HG02970 (cell line): ENCODE measurements at regions not wholly inside any gene's neighbourhood (a gene's known extent, or its start where the extent isn't known, plus 50 kb on each side); places are given as distances from the start of the nearest gene placed in this dataset.

Source experiments
- ATAC-seq: cut with Tn5 transposase; IDR thresholded peaks from one replicate; pipeline ENCODE4 v1.9.1; 2021; ENCODE audit warnings: mild to moderate bottlenecking, moderate library complexity, moderate number of reproducible peaks; ENCODE audit not compliant: unreplicated experiment, low FRiP score

DNA sequence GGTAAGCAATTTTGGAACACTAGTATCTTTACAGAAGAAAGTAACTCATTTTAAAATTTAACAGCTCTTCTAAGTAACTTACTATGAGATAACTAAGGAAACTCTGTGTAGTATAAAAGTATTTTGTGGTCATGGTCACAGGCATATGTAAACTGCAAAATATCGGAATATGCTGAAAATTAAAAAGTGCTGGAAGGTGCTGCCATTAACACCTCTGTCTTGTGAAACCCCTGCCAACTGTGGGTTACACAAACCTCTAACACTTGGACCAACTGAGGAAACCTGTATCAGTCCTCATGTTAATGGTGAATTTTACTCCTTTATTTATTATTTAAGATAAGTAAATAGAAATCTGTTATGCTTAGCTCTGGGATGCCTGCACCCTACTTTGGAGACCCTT lies 206.7 kb downstream of the LACC1 start:
- no peak for ATAC-seq

DNA sequence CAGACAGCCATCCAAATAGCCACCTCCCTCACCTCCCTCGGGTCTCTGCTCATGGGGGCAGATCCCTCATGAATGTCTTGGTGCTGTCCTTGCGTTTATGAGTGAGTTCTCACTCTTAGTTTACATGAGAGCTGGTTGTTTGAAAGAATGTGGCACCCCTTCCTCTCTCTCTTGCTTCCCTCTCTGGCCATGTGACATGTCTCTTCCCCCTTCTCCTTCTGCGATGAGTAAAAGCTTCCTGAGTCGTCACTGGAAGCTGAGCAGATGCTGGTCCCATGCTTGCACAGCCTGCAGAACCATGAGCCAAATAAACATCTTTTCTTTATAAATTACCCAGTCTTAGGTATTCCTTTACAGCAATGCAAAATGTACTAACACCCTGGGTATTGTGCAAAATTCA lies 208.7 kb downstream of the LACC1 start:
- ATAC-seq: no peak

DNA sequence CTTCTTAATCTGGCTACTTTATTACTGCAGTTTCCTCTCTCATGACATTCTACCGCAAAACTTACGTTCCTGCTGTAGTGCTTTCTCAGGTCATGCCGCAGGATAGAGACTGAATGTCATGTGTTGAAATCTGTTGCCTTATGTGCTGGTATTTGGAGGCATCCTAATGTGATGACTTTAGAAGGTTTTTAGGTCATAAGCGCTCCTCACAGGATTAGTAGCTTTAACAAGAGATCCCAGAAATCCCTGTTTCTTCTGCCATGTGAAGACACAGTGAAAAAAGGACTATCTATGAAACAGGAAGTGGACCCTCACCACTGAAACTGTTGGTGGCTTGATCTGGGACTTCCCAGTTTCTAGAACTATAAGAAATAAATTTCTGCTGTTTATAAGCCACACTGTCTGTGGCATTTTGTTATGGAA lies 209.3 kb downstream of the LACC1 start:
- no peak for ATAC-seq

DNA sequence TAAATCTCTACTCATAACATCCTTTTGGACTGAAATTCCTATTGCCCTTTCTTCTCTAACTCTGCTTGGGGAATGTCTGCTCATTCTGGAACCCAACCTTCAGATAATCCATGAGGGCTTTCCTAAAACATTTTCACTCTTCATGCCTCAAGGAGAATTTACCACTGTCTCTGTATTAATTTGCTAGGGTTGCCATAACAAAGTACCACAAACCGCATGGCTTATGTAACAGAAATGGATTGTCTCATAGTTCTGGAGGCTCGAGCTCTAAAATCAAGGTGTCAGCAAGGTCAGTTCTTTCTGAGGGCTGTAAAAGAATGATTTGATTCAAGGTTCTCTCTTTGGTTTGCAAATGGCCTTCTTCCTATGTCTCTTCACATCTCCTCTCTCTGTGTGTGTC lies 209.7 kb downstream of the LACC1 start:
- ATAC-seq: no peak

DNA sequence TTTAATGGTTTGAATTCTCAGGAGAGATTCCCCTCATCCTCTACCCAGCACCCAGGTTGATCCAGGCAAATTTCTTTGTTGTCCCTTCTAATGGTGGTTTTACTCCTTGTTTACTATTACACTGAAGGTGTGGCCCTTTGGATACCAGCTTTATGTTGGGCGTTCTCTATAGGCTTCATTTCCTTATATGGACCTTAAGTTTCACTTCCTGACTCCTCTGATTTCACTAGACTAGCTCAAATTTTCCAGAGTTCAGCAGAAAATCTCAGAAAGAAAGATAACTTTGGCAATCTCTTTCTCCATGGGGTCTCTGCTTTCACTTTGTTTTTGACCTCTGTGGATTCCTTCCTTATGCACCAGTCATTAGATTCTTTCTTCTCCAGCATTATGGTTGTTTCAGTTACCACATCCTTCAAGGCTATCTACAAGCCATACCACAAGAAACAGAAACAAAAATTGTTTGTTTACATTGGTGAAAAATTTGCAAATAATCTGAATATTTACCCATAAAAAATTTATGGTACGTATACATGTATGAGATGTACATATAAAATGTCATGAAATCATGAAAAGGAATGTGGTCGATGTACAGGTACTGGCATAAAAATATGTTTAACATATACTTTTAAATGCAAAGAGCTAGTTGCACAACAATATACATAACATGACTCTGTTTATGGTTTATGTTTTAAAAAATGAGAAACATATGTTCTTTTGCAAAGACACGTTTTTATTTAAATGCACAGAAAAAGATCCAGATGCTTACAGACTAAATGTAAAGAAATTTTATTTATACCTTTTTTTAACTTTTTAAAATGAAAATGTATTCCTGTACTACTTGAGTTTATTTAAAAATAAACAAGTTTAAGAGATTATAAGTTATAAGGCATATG lies 212.6 kb downstream of the LACC1 start:
- ATAC-seq: no peak

DNA sequence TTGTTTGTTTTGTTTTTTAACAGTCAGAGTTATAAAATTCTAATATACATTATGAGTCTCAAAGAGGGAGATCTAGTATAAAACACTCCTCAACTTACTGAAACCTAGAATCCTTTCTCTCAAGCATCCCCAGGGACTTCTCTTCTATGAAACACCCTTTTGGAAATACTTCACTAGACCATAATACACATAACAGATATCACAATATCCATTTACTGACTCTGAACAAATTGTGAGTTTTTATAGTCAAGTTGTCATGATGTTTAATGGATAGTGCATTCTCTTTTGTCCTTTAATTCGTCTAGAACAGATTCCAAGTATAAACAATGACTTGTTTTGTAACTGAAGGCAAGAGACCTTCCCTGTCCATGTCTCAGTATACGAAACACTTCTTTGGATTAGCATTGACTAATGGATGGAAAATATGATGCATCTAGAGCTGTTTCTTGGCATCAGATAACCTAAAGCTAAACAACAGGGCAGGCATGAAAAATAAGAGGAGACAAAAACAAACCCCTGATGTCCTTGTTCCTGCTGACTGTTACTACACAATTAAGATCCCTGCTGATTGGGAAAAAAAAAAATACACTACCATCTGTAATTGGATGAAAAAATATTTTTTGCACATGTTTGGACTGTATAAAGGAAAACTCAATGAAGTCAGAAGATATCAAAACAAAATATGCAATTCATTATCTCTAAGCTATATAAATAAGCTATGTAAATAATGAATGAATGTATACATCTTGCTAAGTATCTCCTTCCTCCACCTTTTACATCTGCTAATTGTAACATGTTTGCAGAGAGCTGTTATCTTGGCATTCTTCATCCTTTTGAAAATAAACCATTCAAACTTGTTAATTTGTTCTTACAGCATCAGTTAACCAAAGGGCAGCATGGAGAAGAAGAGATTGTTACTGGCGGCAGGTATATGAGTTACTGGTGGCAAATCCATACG lies 214.2 kb downstream of the LACC1 start:
- ATAC-seq: no peak

DNA sequence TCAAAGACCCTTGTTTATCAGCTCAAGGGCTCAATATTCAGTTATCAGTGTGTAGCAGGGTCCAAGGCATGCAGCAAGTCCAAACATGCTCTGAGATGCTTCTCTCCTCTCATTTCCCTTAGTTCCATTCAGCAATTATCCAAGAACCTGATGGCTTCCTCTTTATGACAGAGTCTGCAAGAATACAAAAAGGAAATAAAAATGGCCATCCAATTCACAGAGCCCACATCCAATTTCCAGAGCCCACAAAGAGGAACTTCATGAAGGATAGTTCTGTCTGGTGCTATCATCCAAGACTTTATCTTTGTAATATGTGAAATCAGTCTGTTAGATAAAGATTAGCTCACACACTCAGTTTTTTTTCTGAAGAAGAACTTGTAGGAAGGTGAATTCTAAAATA lies 217.2 kb downstream of the LACC1 start:
- no peak for ATAC-seq

DNA sequence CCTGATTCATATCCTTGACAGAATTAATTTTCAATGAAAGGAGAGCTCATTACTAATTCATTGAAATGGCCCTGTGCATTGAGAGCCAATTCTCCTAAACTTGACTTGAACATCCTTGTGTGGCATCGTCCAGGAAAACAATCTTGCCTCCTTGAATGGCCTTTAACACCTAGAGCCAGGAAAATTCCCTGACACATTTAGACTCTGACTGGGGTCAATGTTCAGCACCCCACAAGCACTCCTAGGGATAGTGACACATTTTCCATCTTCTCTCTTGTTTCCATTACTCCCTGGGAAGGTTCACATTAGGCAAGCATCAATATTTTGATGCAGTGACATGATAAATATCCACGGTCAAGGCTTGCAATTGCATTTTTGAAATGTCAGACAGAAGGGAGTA lies 218.9 kb downstream of the LACC1 start:
- ATAC-seq: no peak

DNA sequence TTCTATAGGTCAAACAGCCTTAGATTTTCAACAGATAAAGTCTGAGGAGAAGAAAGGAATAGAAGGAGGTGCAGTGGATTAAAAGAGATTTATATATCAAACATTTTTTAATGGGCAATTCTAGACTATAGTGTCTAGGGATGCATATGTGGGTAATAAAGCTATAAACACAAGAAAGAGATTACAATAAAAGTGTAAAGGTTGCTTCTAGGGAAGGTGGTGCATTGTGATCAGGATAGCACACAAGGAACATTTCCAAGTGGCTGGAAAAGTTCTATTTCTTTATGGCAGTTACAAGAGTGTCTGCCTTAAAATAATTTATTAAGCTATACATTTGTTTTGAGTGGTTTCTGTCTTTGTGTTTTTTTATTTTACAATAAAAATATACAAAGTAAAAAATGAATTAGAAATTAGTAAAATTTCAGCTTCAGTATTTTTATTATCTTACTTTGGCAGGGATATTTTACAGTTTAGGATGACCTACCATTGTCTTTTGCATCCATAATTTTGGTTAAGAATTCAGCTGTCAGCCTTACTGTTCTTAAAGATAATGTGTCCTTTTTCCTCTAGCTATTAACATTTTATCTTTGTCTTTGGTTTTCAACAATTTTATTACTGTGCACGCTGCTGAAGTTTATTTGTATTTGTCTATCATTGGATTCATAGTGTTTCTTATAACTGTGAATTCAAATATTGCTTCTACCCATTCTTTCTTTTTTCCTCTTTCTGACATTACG lies 221.8 kb downstream of the LACC1 start:
- no peak for ATAC-seq

DNA sequence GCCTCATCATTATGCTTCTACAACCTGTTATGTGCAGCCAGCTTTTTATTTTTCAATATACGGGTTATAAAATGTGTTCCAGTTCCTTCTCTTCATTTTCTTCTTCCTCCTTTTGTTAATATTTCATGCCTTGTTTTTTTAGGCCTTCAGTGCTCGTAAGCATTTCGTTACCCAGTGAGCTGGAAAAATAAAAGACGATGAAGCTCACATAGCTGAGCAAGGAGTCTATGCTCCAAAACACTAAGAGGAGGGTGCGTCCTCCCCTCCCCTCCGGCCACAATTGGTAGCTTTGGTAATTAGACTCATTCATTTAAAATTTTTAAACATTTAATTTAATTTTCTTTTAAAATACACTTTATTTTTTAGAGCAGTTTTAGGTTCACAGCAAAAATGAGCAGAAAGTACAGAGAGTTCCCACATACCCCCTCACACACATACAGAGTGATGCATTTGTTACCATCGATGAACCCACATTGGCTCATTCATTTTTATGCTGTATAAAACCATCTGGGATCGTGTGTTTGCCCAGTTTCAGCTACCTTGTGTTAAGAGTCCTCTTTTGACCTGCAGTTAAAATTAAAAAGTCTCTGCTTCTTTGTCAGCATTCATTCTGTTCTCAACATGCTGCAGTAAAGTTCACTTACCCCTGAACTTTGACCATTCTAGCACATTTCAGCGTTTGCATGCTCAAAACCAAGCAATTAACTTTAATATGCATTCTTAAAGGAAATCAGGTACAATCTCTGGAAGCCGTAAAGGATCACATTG lies 223.9 kb downstream of the LACC1 start:
- no peak for ATAC-seq

DNA sequence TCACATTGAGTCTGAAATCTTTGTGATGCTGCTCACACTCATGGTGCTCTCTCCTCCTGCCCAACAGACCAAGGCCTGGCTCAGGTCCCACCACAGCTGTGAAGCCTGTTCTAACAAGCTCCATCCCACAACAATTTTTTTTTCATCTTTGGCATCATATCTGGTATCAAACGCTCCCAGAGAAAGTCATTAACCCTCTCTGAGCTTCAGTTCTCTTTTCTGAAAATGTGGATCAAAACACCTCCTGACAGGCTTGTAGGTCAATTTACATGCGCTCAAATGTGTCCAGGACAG lies 224.4 kb downstream of the LACC1 start:
- no peak for ATAC-seq

DNA sequence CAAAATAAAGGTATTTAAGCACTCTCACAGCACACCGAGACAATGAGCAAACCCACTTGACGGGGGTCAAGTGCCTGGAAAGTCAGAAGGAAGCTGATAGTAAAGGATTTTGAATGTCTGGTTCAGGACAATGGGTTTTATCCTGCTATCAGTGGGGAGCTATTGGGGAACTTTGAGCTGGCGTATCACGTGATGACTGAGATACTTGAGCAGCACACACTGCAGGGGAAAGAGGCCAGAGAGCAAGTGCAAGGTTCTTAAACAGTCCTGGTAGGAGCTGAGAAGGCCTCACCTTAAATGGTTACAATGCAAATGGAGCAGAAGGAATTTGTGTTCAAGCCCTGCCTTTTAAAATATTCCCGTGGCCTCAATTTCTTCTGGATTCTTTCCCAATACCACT lies 225.3 kb downstream of the LACC1 start:
- no peak for ATAC-seq

DNA sequence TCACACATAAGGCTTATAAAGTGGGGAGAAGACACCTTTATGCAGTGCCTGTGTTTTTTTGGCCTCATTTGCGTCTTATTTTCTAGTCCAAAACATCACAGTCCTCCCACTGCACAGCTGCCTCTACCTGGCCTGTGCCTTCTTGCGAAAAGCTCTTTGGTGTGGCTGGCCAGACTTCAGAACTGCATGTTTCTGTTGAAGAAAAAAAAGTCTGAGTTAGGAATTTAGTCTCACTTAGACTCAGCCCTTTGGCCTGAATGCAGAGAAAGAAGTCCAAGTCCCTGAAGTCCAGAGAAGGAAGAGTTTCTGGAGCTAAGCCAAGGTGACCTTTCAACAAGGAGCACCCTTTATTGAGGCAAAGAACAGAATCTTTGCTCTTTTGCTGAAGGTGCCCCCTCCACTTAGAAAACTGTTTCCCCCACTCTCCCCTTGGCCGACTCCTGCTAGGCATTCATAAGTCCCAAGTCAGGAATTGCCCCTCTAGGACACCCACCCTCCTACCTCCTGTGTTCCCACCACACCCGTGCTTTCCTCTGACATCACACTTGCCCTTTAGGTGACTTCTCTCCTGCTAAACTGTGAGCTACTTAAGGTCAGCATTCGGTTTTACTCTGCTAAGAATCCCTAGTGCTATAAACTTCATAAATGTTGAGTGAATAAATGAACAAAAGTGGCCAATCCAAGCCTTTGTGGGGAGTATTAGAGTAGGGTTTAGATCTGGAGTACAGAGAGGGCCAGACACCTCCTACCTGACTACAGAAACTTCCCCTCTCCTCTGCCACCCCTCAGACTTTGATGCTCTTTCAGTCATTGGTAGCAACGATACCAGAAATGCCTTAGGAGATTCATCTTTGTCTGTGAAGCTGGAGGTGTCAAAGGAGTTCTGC lies 226.8 kb downstream of the LACC1 start:
- ATAC-seq: no peak

DNA sequence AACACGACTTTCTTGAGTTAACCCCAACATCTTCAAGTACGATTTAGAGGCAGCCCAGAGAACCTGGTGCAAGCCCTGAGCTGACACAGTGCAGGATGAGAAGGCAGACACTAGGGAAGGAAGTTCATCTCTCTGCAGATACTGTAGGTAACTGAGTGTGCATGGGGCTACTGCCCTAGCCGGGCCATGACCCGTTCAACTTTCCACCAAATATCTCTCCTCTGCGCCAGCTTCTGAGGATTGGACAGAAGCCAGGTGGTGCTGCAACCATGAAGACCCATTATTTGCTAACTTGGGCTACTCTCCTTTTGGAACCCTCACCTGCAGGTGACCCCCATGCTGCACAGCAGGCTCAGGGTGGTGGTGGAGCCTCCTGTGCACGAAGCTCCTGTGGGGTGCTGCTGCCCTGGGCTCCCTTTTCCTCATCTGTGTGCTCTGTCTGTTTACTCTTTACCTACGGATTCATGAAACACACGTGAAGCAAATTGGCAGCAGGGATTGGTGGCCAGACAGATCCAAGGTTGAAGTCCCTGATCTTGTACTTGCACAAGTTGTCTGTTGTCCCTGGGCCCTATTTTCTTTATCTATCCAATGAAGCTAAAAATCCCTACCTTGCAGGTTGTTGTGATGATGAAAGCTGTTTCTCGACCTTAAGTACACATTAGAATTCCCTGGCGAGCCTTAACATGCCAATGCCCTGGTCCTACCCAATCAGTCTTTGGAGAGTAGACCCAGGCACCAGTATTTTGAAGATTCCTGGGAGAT lies 227.8 kb downstream of the LACC1 start:
- no peak for ATAC-seq

DNA sequence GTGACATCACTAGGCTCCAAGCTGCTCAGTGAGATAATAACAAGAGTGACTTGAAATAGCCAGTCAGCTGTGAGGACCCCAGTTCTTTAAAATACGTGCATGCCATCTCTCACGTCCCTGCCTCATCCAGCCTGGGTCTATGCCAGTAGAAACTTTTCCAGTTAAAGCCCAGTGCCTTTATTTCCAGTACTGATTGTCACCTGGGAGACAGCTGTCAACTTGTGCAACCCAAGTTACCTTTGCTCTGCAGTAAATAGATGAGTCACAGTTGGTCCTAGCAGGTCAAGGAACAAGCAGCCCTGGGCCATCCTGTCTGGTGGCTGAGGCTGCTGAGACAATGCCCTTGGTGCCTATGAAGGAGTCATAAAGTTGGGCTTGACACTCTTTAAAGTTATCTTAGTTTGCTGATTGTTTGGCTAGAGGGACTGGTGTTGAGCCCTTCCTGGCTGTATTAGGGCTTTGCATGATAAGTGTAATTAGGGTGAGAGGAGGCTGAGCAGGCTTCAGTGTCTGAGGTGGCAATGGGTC lies 228.7 kb downstream of the LACC1 start:
- no peak for ATAC-seq

DNA sequence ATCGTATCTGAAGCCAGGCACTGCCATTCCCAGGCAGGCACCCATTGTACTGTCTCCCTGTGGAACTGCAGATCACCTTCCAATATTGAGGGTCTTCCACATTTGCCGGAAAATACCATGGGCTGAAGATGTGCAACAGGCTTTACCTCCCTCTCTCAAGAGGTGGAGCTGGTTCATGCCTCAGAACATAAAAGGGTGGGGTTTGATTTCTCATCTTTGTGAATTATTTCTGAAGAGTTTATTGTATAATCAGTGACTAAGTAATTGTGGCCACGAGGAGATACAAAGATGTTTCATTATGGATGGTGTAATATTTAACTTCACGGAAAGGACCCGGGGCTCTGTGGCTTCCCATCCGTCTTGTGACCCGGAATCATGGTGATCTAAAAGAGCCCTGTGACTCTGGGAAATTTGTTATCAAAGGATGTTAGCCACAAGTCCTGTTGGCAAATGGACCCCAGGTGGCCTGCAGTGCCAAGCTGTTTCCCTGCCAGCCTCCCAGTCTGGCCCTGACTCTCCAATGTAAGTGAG lies 230.5 kb downstream of the LACC1 start:
- no peak for ATAC-seq

DNA sequence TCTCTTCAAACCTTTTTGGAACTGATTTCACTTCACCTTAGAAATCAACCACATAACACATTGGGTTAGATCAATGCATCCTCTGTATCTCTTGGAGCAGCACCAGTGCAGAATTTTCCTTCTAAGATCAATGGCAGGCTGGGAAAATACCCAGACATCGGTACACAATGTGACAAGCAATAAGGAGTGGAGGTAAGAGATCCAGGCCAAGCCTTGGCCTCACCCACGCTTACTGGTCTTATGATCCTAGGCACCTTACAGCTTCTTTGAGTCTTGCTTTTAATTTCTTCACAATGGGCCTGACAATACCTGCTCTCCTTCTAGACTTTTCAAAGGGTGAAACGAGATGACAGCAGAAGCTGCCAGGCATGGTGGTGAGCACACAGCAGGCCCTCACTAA lies 232.0 kb downstream of the LACC1 start:
- ATAC-seq: no peak

DNA sequence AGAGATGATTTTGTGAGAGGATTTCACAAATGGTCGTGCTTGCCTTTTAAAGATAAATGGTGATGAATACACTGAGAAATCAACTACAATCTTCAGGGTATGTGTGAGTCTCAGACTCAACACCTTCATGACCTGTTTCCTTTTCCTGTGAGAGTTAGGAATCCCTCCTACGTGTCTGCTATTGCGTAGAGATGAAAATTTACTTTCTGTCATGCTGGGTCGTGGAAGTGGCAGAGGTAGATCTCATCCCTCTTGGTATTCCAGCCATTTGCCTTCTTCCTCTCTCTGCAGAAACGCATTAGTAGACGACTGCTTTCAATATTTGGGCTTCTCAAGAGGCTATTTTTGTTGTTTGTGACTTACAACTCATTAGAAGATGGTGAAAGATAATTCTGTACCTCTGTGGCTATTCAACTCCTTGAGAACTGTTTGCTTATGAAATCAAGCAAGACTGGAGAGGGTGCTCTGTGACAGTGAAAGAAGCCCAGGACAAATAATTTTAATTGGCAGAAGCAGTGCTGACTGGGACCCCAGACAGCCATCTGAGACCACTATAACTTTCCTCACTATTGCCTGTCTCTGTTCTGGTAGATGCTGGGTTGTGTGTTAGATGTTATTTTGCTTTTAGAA lies 233.1 kb downstream of the LACC1 start:
- no peak for ATAC-seq
